Stimulated activated CD4-positive, alpha-beta T cell treated with anti-CD3 and anti-CD28 coated beads, Interleukin-15, amount 100 ng/mL, for 24 hours (primary cell): ENCODE measurements at regions not wholly inside any gene's neighbourhood (a gene's known extent, or its start where the extent isn't known, plus 50 kb on each side); places are given as distances from the start of the nearest gene placed in this dataset.
A peak's percentile ranks its signal among the peaks of the same experiment; 100 is the strongest.

ENCODE experiments used
- DNase-seq: peaks from one replicate; pipeline ENCODE4 v3.0.0-alpha.2; 2020

- DNase-seq, result peak; percentile 80
These were observed 120.9 kb downstream of the SAMMSON start for GRCh38 chr3:70120357-70120966.

GRCh38 chr3:70127192-70127591, 127.7 kb downstream of the SAMMSON start:
- DNase-seq, result no peak

GRCh38 chr3:70137366-70137765, 137.8 kb downstream of the SAMMSON start:
- no peak for DNase-seq

GRCh38 chr3:70138606-70139005, 139.1 kb downstream of the SAMMSON start:
- no peak for DNase-seq
